CMK (cell line): ENCODE measurements at regions not wholly inside any gene's neighbourhood (a gene's known extent, or its start where the extent isn't known, plus 50 kb on each side); places are given as distances from the start of the nearest gene placed in this dataset.

Experiments
- DNase-seq: peaks from one replicate; pipeline ENCODE4 v3.0.0-alpha.2; 2010; ENCODE audit warnings: low read depth

GRCh38 chr13:100854006-100854405 is 179.4 kb upstream of the TMTC4 start:
- DNase-seq = no peak

GRCh38 chr13:100853434-100853833 is 178.8 kb upstream of the TMTC4 start:
- no peak for DNase-seq

- no peak for DNase-seq
Observed at GRCh38 chr13:100852146-100852545, 177.6 kb upstream of the TMTC4 start.

- no peak for DNase-seq
Observed at GRCh38 chr13:100848304-100848703, 173.7 kb upstream of the TMTC4 start.

GRCh38 chr13:100845128-100845757 is 170.6 kb upstream of the TMTC4 start:
- DNase-seq = no peak

GRCh38 chr13:100842136-100842535 is 167.5 kb upstream of the TMTC4 start:
- no peak for DNase-seq

- no peak for DNase-seq
Observed at GRCh38 chr13:100838387-100838786, 163.8 kb upstream of the TMTC4 start.

GRCh38 chr13:100837631-100838030 is 163.0 kb upstream of the TMTC4 start:
- DNase-seq = no peak

- no peak for DNase-seq
Observed at GRCh38 chr13:100836711-100837110, 162.1 kb upstream of the TMTC4 start.

GRCh38 chr13:100835695-100836094 is 161.1 kb upstream of the TMTC4 start:
- no peak for DNase-seq

- DNase-seq = no peak
Observed at GRCh38 chr13:100833427-100833826, 158.8 kb upstream of the TMTC4 start.

- DNase-seq = no peak
Observed at GRCh38 chr13:100828226-100828625, 153.6 kb upstream of the TMTC4 start.

- no peak for DNase-seq
Observed at GRCh38 chr13:100827489-100828176, 153.0 kb upstream of the TMTC4 start.

GRCh38 chr13:100826441-100826840 is 151.8 kb upstream of the TMTC4 start:
- no peak for DNase-seq

- DNase-seq = no peak
Observed at GRCh38 chr13:100825557-100825956, 151.0 kb upstream of the TMTC4 start.

GRCh38 chr13:100824366-100824765 is 149.8 kb upstream of the TMTC4 start:
- DNase-seq = no peak

GRCh38 chr13:100823448-100823847 is 148.9 kb upstream of the TMTC4 start:
- no peak for DNase-seq

GRCh38 chr13:100822871-100823443 is 148.4 kb upstream of the TMTC4 start:
- DNase-seq = no peak

- DNase-seq = no peak
Observed at GRCh38 chr13:100818711-100819110, 144.1 kb upstream of the TMTC4 start.

- no peak for DNase-seq
Observed at GRCh38 chr13:100817928-100818327, 143.3 kb upstream of the TMTC4 start.

GRCh38 chr13:100815476-100816046 is 141.0 kb upstream of the TMTC4 start:
- no peak for DNase-seq

- DNase-seq = no peak
Observed at GRCh38 chr13:100812982-100813584, 138.5 kb upstream of the TMTC4 start.

GRCh38 chr13:100811928-100812327 is 137.3 kb upstream of the TMTC4 start:
- no peak for DNase-seq
